ENCODE measurements at regions not wholly inside any gene's neighbourhood (a gene's known extent, or its start where the extent isn't known, plus 50 kb on each side); places are given as distances from the start of the nearest gene placed in this dataset.

DNA sequence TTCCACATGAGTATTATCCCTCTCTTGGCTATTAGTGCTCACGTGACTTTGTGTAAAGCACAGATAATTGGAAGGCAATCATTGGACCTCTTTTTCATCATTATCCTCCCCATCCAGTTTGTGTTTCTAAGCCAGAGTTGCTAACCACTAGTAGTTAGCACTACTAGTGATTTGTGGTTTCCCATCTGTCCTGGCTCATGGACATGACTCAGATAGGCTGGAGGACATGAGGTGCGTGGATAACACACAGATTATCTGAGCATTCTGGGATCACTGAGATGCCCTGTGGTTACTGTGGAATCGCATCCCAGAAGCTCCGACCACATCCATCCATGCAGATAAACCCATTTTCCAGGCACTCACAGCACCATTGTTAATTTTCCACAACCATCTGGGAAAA is 123.8 kb upstream of the NAA20 start:
- no peak for DNase-seq
- H3K27me3 Mint-ChIP-seq (ENCODE audit: unreplicated experiment), result no peaks in the 10 kb centered on the region
- no peak overlapping the region for H3K27ac Mint-ChIP-seq (ENCODE audit: unreplicated experiment)
- no peaks in the 10 kb centered on the region for H3K9me3 Mint-ChIP-seq (ENCODE audit: low read depth, unreplicated experiment)
- CTCF ChIA-PET, result no interaction called here
- H3K4me1 Mint-ChIP-seq (ENCODE audit: low read depth, unreplicated experiment), result peaks cover 23% of the 10 kb centered on the region
- H3K36me3 Mint-ChIP-seq (ENCODE audit: insufficient read depth, unreplicated experiment), result no peaks in the 10 kb centered on the region
- intact Hi-C loops (cut with micrococcal nuclease; ENCODE audit: unreplicated experiment), result no loop called here
- no peak overlapping the region for H3K4me3 Mint-ChIP-seq (ENCODE audit: low read depth, unreplicated experiment)
- TF ChIP-seq CTCF (IDR thresholded peaks at IDR 0.05; ENCODE audit: unreplicated experiment), result no peak
- no TSS peak for BruUV-seq (replicated peaks)

- Mint-ChIP-seq H3K36me3 (ENCODE audit: insufficient read depth, unreplicated experiment) (no peaks in the 10 kb centered on the region), H3K4me3 (ENCODE audit: low read depth, unreplicated experiment) (no peak overlapping the region), H3K27ac (ENCODE audit: unreplicated experiment) (no peak overlapping the region), H3K9me3 (ENCODE audit: low read depth, unreplicated experiment) (no peaks in the 10 kb centered on the region), H3K27me3 (ENCODE audit: unreplicated experiment) (no peaks in the 10 kb centered on the region), H3K4me1 (ENCODE audit: low read depth, unreplicated experiment) (peaks cover 2% of the 10 kb centered on the region)
- BruUV-seq (replicated peaks), result no TSS peak
- no peak for DNase-seq
- intact Hi-C loops (cut with micrococcal nuclease; ENCODE audit: unreplicated experiment), result no loop called here
- CTCF ChIA-PET, result no interaction called here
- TF ChIP-seq CTCF (IDR thresholded peaks at IDR 0.05; ENCODE audit: unreplicated experiment), result no peak
Measured at GRCh38 chr20:19895761-19896160, 121.4 kb upstream of the NAA20 start.

DNA sequence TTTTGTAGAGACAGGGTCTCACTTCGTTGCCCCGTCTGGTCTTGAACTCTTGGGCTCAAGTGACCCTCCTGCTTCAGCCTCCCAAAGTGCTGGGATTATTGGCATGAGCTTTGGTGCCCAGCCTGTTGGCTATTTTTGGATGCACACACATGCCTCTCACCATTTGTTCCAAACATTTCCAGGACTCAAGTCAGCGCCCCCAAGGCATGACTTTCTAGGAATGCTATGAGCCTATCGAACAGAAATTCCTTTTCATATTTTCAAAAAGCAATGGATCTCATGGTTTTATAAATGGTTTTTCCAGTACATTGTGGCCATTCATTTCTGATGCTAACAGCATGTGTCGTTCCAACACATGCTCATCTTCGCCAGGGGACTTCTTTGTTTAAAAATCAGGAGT is 119.3 kb upstream of the NAA20 start:
- no TSS peak for BruUV-seq (replicated peaks)
- intact Hi-C loops (cut with micrococcal nuclease; ENCODE audit: unreplicated experiment), result no loop called here
- no peaks in the 10 kb centered on the region for H3K9me3 Mint-ChIP-seq (ENCODE audit: low read depth, unreplicated experiment)

DNA sequence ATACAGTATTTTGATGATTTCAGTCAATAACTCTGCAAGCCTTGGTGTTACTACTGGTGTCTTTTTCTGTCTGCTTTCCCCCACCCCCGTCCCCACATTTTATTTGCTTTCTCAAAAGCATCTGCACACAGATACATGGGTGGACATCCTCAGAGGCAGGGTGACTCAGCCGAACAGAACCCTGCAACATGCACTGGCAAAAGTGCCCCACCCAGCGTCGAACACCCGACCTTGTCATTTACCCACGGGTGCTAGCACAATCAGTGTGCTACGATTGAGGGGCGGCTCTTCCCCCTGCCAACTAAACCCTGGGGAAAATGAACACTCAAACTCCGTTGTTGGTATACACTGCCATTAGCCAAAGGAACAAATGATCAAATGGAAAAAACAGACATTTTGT is 115.9 kb upstream of the NAA20 start:
- no peak for TF ChIP-seq CTCF (IDR thresholded peaks at IDR 0.05; ENCODE audit: unreplicated experiment)
- no peak overlapping the region for H3K27ac Mint-ChIP-seq (ENCODE audit: unreplicated experiment)
- intact Hi-C loops (cut with micrococcal nuclease; ENCODE audit: unreplicated experiment), result no loop called here
- BruUV-seq (replicated peaks), result no TSS peak
- no peaks in the 10 kb centered on the region for H3K27me3 Mint-ChIP-seq (ENCODE audit: unreplicated experiment)
- CTCF ChIA-PET, result interaction anchor here (1.0 kb wide), 1 partner anchor 16 kb away, joined by 6 read pairs; no protein-coding TSS in a partner anchor
- H3K9me3 Mint-ChIP-seq (ENCODE audit: low read depth, unreplicated experiment), result no peaks in the 10 kb centered on the region
- DNase-seq, result no peak
- H3K36me3 Mint-ChIP-seq (ENCODE audit: insufficient read depth, unreplicated experiment), result no peaks in the 10 kb centered on the region
- no peak overlapping the region for H3K4me3 Mint-ChIP-seq (ENCODE audit: low read depth, unreplicated experiment)
- no peaks in the 10 kb centered on the region for H3K4me1 Mint-ChIP-seq (ENCODE audit: low read depth, unreplicated experiment)

More for the DNA sequence above, 119.3 kb upstream of the NAA20 start:
- no peak overlapping the region for H3K4me3 Mint-ChIP-seq (ENCODE audit: low read depth, unreplicated experiment)
- CTCF ChIA-PET, result no interaction called here
- DNase-seq, result no peak
- no peak for TF ChIP-seq CTCF (IDR thresholded peaks at IDR 0.05; ENCODE audit: unreplicated experiment)
- no peak overlapping the region for H3K27ac Mint-ChIP-seq (ENCODE audit: unreplicated experiment)
- no peaks in the 10 kb centered on the region for H3K36me3 Mint-ChIP-seq (ENCODE audit: insufficient read depth, unreplicated experiment)
- no peaks in the 10 kb centered on the region for H3K4me1 Mint-ChIP-seq (ENCODE audit: low read depth, unreplicated experiment)
- no peaks in the 10 kb centered on the region for H3K27me3 Mint-ChIP-seq (ENCODE audit: unreplicated experiment)
